GM12878 (cell line): ENCODE measurements at regions not wholly inside any gene's neighbourhood (a gene's known extent, or its start where the extent isn't known, plus 50 kb on each side); places are given as distances from the start of the nearest gene placed in this dataset.

ENCODE experiments used
- ATAC-seq: fragments of 200-7000 bp; cut with Tn5 transposase; 3 replicates; pipeline ENCODE4 v1.9.1; 2020; ENCODE audit warnings: mild to moderate bottlenecking, moderate library complexity
- BruUV-seq: library from RNA; stranded (reverse); fragments of 400-500 nt; replicated peaks from 2 replicates; lab custom pipeline; 2021; lab: Mats Ljungman, UMichigan
- CTCF ChIA-PET: fragments of 300-600 bp; sonication (Branson Sonifier 250); formaldehyde crosslinking; extraction: SDS; loops from one replicate; lab custom pipeline; 2021; ENCODE audit warnings: inconsistent platforms; lab: Yijun Ruan, JAX
- POLR2A ChIA-PET: fragments of 350-600 bp; formaldehyde crosslinking; extraction: SDS; loops from one replicate; lab custom pipeline; 2021; ENCODE audit warnings: inconsistent platforms; lab: Charles Lee
- RAD21 ChIA-PET: fragments of 300-600 bp; sonication (Branson Sonifier 250); formaldehyde crosslinking; loops from one replicate; lab custom pipeline; 2023; ENCODE audit warnings: antibody characterized with exemption; ENCODE audit not compliant: unreplicated experiment; lab: Charles Lee
- SMC1A ChIA-PET: fragments of 300-600 bp; sonication (Branson Sonifier 250); formaldehyde crosslinking; loops from one replicate; lab custom pipeline; 2023; ENCODE audit not compliant: unreplicated experiment, uncharacterized antibody; lab: Charles Lee
- DNase-seq: peaks from one replicate; pipeline ENCODE4 v3.0.0-alpha.2; 2011; ENCODE audit warnings: low read depth, low spot score
- FAIRE-seq: peaks from 3 replicates; lab custom pipeline; 2011; peaks lifted over from hg19 to GRCh38; lab: Jason Lieb, UNC
- H2AFZ ChIP-seq: 2 replicates; pipeline ENCODE4 v1.6.0; 2011; ENCODE audit warnings: low read depth, low read length, control low read depth; ENCODE audit not compliant: control insufficient read depth
- H3K27ac ChIP-seq: 2 replicates; pipeline ENCODE4 v1.5.1; 2011; ENCODE audit warnings: control low read depth; ENCODE audit not compliant: control insufficient read depth, insufficient read depth
- H3K27me3 ChIP-seq, 2 experiments: replicated peaks in 1 of 2; 2 replicates each; pipeline versions ENCODE4 v1.6.0 to v1.6.1; 2011; ENCODE audit warnings: low read length in 1 of 2; ENCODE audit not compliant: control insufficient read depth in 2 of 2, insufficient read depth in 2 of 2
- H3K36me3 ChIP-seq, 2 experiments: 2 replicates each; pipeline ENCODE4 v1.5.1; 2011; ENCODE audit warnings: low read length in 1 of 2; ENCODE audit not compliant: control insufficient read depth in 2 of 2, insufficient read depth in 2 of 2
- H3K4me1 ChIP-seq: 2 replicates; pipeline ENCODE4 v1.6.1; 2011; ENCODE audit warnings: mild to moderate bottlenecking, low read length, moderate library complexity, mixed read lengths; ENCODE audit not compliant: control insufficient read depth, insufficient read depth
- H3K4me2 ChIP-seq: 2 replicates; pipeline ENCODE4 v1.6.0; 2011; ENCODE audit warnings: control low read depth; ENCODE audit not compliant: control insufficient read depth, insufficient read depth
- H3K4me3 ChIP-seq: fragments of 200-600 bp; sonication (generic); 2 replicates; pipeline ENCODE4 v1.5.1; 2016
- H3K79me2 ChIP-seq: 2 replicates; pipeline ENCODE4 v1.6.0; 2011; ENCODE audit warnings: low read length; ENCODE audit not compliant: control insufficient read depth, insufficient read depth
- H3K9ac ChIP-seq: 2 replicates; pipeline ENCODE4 v1.8.0; 2011; ENCODE audit warnings: low read length, control low read depth, mixed read lengths; ENCODE audit not compliant: control insufficient read depth, insufficient read depth
- H3K9me3 ChIP-seq: replicated peaks from 3 replicates; pipeline ENCODE4 v1.5.1; 2011; ENCODE audit warnings: mild to moderate bottlenecking, low read length; ENCODE audit not compliant: control insufficient read depth, insufficient read depth
- H4K20me1 ChIP-seq: 2 replicates; pipeline ENCODE4 v1.6.0; 2011; ENCODE audit not compliant: control insufficient read depth, insufficient read depth
- MXI1 ChIP-seq: fragments of 150-350 bp; IDR thresholded peaks from 2 replicates; pipeline ENCODE4 v1.6.1; 2011; ENCODE audit warnings: low read depth, mild to moderate bottlenecking, inconsistent platforms, low read length, improper control_type of control experiment
- PRDM15 ChIP-seq: fragments of 450-650 bp; formaldehyde crosslinking; IDR thresholded peaks from 2 replicates; pipeline ENCODE4 v1.4.0; 2020; ENCODE audit warnings: mild to moderate bottlenecking, moderate library complexity
- RBBP5 ChIP-seq: fragments of 200-600 bp; sonication (generic); conservative IDR thresholded peaks from 2 replicates; pipeline ENCODE4 v1.6.1; 2016
- SIX5 ChIP-seq: IDR thresholded peaks from 2 replicates; pipeline ENCODE4 v1.6.1; 2011; ENCODE audit warnings: mild to moderate bottlenecking, low read depth, low read length, moderate library complexity; ENCODE audit not compliant: severe bottlenecking
- TARDBP ChIP-seq: IDR thresholded peaks from 2 replicates; pipeline ENCODE4 v1.6.1; 2016; ENCODE audit warnings: borderline replicate concordance
- ZNF622 ChIP-seq: fragments of 450-650 bp; IDR thresholded peaks from 2 replicates; pipeline ENCODE4 v1.6.1; 2017; ENCODE audit warnings: mild to moderate bottlenecking, inconsistent platforms
- WGBS: methylation state at CpG from one replicate; pipeline ENCODE4 v1.1.6; 2016; ENCODE audit warnings: low lambda C conversion rate; ENCODE audit not compliant: insufficient replicate concordance, insufficient coverage; ENCODE audit errors: missing lambda C conversion rate; 5-methylcytosine and 5-hydroxymethylcytosine counted together
- in situ Hi-C: fragments of 300-500 bp; cut with MboI; formaldehyde crosslinking; loops from 9 replicates; pipeline ENCODE4 v1.14.3; 2018; ENCODE audit warnings: mixed read lengths
- intact Hi-C: fragments of 100-400 bp; cut with micrococcal nuclease; formaldehyde crosslinking; loops from one replicate; pipeline ENCODE4 v1.14.2; 2022; ENCODE audit not compliant: unreplicated experiment

GRCh38 chr14:25882899-25883298 lies 714.9 kb downstream of the NOVA1 start (continued):
- TF ChIP-seq SIX5 (no peak), PRDM15 (CRISPR knock-in tag) (no peak)

GRCh38 chr14:25875475-25875874 lies 722.4 kb downstream of the NOVA1 start:
- TF ChIP-seq ZNF622 (no peak), MXI1 (no peak), TARDBP (no peak), RBBP5 (no peak)
- ChIA-PET RAD21 (no interaction called here), SMC1A (no interaction called here), POLR2A (no interaction called here), CTCF (no interaction called here)
- Histone ChIP-seq H4K20me1 (no peaks in the 10 kb centered on the region), H3K4me1 (no peaks in the 10 kb centered on the region), H3K9me3 (no peaks in the 10 kb centered on the region), H3K27me3 (no peaks in the 10 kb centered on the region), H3K4me3 (no peak overlapping the region), H3K27ac (no peak overlapping the region), H2AFZ (no peak overlapping the region), H3K36me3 (no peaks in the 10 kb centered on the region), H3K4me2 (no peak overlapping the region), H3K9ac (no peak overlapping the region), H3K79me2 (no peaks in the 10 kb centered on the region)
- no TSS peak for BruUV-seq
- intact Hi-C loops (no loop called here), in situ Hi-C loops (no loop called here)
- ATAC-seq (no peak), FAIRE-seq (no peak), DNase-seq (no peak)
- WGBS, result 91% methylated on average over 2 of the region's 2 CpGs
